ENCODE measurements at regions not wholly inside any gene's neighbourhood (a gene's known extent, or its start where the extent isn't known, plus 50 kb on each side); places are given as distances from the start of the nearest gene placed in this dataset.

- Mint-ChIP-seq H3K9me3 (no peaks in the 10 kb centered on the region), H3K36me3 (ENCODE audit: low read depth) (no peaks in the 10 kb centered on the region), H3K4me3 (no peak overlapping the region), H3K27me3 (no peaks in the 10 kb centered on the region), H3K4me1 (ENCODE audit: low read depth) (no peaks in the 10 kb centered on the region), H3K27ac (no peak overlapping the region)
- intact Hi-C loops (cut with micrococcal nuclease): no loop called here
These were observed 278.6 kb upstream of the ITM2A start for GRCh38 chrX:79645749-79646148.

GRCh38 chrX:79631526-79631925, 264.4 kb upstream of the ITM2A start:
- no peaks in the 10 kb centered on the region for H3K36me3 Mint-ChIP-seq (ENCODE audit: low read depth)
- no peak overlapping the region for H3K27ac Mint-ChIP-seq
- no peaks in the 10 kb centered on the region for H3K27me3 Mint-ChIP-seq
- H3K4me1 Mint-ChIP-seq (ENCODE audit: low read depth): no peaks in the 10 kb centered on the region
- peaks cover 13% of the 10 kb centered on the region for H3K9me3 Mint-ChIP-seq
- intact Hi-C loops (cut with micrococcal nuclease): no loop called here
- H3K4me3 Mint-ChIP-seq: no peak overlapping the region

GRCh38 chrX:79630033-79631009, 263.2 kb upstream of the ITM2A start:
- Mint-ChIP-seq H3K9me3 (peaks cover 18% of the 10 kb centered on the region), H3K27me3 (no peaks in the 10 kb centered on the region), H3K36me3 (ENCODE audit: low read depth) (no peaks in the 10 kb centered on the region), H3K4me3 (no peak overlapping the region), H3K27ac (no peak overlapping the region), H3K4me1 (ENCODE audit: low read depth) (no peaks in the 10 kb centered on the region)
- intact Hi-C loops (cut with micrococcal nuclease): no loop called here

- Mint-ChIP-seq H3K4me1 (ENCODE audit: low read depth) (no peaks in the 10 kb centered on the region), H3K9me3 (peaks cover 9% of the 10 kb centered on the region), H3K27me3 (no peaks in the 10 kb centered on the region), H3K36me3 (ENCODE audit: low read depth) (no peaks in the 10 kb centered on the region), H3K4me3 (no peak overlapping the region), H3K27ac (no peak overlapping the region)
- intact Hi-C loops (cut with micrococcal nuclease): no loop called here
These were observed 256.1 kb upstream of the ITM2A start for GRCh38 chrX:79623098-79623762.

- no peaks in the 10 kb centered on the region for H3K4me1 Mint-ChIP-seq (ENCODE audit: low read depth)
- no peaks in the 10 kb centered on the region for H3K27me3 Mint-ChIP-seq
These were observed 251.1 kb upstream of the ITM2A start for GRCh38 chrX:79618280-79618679.

GRCh38 chrX:79604364-79604763, 237.2 kb upstream of the ITM2A start:
- Mint-ChIP-seq H3K4me1 (ENCODE audit: low read depth) (no peaks in the 10 kb centered on the region), H3K27ac (no peak overlapping the region)

More at GRCh38 chrX:79618280-79618679, 251.1 kb upstream of the ITM2A start:
- H3K27ac Mint-ChIP-seq: no peak overlapping the region
- H3K9me3 Mint-ChIP-seq: no peaks in the 10 kb centered on the region
- intact Hi-C loops (cut with micrococcal nuclease): no loop called here
- no peak overlapping the region for H3K4me3 Mint-ChIP-seq
- no peaks in the 10 kb centered on the region for H3K36me3 Mint-ChIP-seq (ENCODE audit: low read depth)

GRCh38 chrX:79601341-79602131, 234.4 kb upstream of the ITM2A start:
- Mint-ChIP-seq H3K4me3 (no peak overlapping the region), H3K27ac (no peak overlapping the region), H3K9me3 (no peaks in the 10 kb centered on the region), H3K4me1 (ENCODE audit: low read depth) (no peaks in the 10 kb centered on the region), H3K27me3 (no peaks in the 10 kb centered on the region), H3K36me3 (ENCODE audit: low read depth) (no peaks in the 10 kb centered on the region)
- intact Hi-C loops (cut with micrococcal nuclease): no loop called here

More at GRCh38 chrX:79604364-79604763, 237.2 kb upstream of the ITM2A start:
- H3K36me3 Mint-ChIP-seq (ENCODE audit: low read depth): no peaks in the 10 kb centered on the region
- no peak overlapping the region for H3K4me3 Mint-ChIP-seq
- no peaks in the 10 kb centered on the region for H3K9me3 Mint-ChIP-seq
- intact Hi-C loops (cut with micrococcal nuclease): no loop called here
- no peaks in the 10 kb centered on the region for H3K27me3 Mint-ChIP-seq

GRCh38 chrX:79592259-79592658, 225.1 kb upstream of the ITM2A start:
- Mint-ChIP-seq H3K9me3 (no peaks in the 10 kb centered on the region), H3K4me3 (no peak overlapping the region), H3K36me3 (ENCODE audit: low read depth) (no peaks in the 10 kb centered on the region), H3K27ac (no peak overlapping the region), H3K4me1 (ENCODE audit: low read depth) (no peaks in the 10 kb centered on the region), H3K27me3 (no peaks in the 10 kb centered on the region)
- intact Hi-C loops (cut with micrococcal nuclease): no loop called here

- H3K27me3 Mint-ChIP-seq: no peaks in the 10 kb centered on the region
- no peak overlapping the region for H3K27ac Mint-ChIP-seq
- H3K4me3 Mint-ChIP-seq: no peak overlapping the region
- intact Hi-C loops (cut with micrococcal nuclease): no loop called here
- H3K36me3 Mint-ChIP-seq (ENCODE audit: low read depth): no peaks in the 10 kb centered on the region
- no peaks in the 10 kb centered on the region for H3K4me1 Mint-ChIP-seq (ENCODE audit: low read depth)
- no peaks in the 10 kb centered on the region for H3K9me3 Mint-ChIP-seq
These were observed 221.1 kb upstream of the ITM2A start for GRCh38 chrX:79588233-79588632.

- no peak overlapping the region for H3K4me3 Mint-ChIP-seq
- no peaks in the 10 kb centered on the region for H3K36me3 Mint-ChIP-seq (ENCODE audit: low read depth)
- H3K27me3 Mint-ChIP-seq: no peaks in the 10 kb centered on the region
- H3K27ac Mint-ChIP-seq: no peak overlapping the region
- intact Hi-C loops (cut with micrococcal nuclease): no loop called here
- H3K4me1 Mint-ChIP-seq (ENCODE audit: low read depth): no peaks in the 10 kb centered on the region
- H3K9me3 Mint-ChIP-seq: peaks cover 9% of the 10 kb centered on the region
These were observed 206.6 kb upstream of the ITM2A start for GRCh38 chrX:79573760-79574159.

- Mint-ChIP-seq H3K27ac (no peak overlapping the region), H3K4me1 (ENCODE audit: low read depth) (no peaks in the 10 kb centered on the region), H3K27me3 (no peaks in the 10 kb centered on the region), H3K4me3 (no peak overlapping the region), H3K36me3 (ENCODE audit: low read depth) (no peaks in the 10 kb centered on the region), H3K9me3 (peaks cover 21% of the 10 kb centered on the region)
- intact Hi-C loops (cut with micrococcal nuclease): no loop called here
These were observed 205.4 kb upstream of the ITM2A start for GRCh38 chrX:79572566-79572965.

GRCh38 chrX:79570524-79571240, 203.5 kb upstream of the ITM2A start:
- Mint-ChIP-seq H3K4me1 (ENCODE audit: low read depth) (no peaks in the 10 kb centered on the region), H3K36me3 (ENCODE audit: low read depth) (no peaks in the 10 kb centered on the region), H3K27me3 (no peaks in the 10 kb centered on the region), H3K27ac (no peak overlapping the region), H3K4me3 (no peak overlapping the region), H3K9me3 (peaks cover 28% of the 10 kb centered on the region)
- intact Hi-C loops (cut with micrococcal nuclease): no loop called here

- Mint-ChIP-seq H3K9me3 (peaks cover 28% of the 10 kb centered on the region), H3K4me3 (no peak overlapping the region), H3K27me3 (no peaks in the 10 kb centered on the region), H3K4me1 (ENCODE audit: low read depth) (no peaks in the 10 kb centered on the region), H3K36me3 (ENCODE audit: low read depth) (no peaks in the 10 kb centered on the region), H3K27ac (no peak overlapping the region)
- intact Hi-C loops (cut with micrococcal nuclease): no loop called here
These were observed 201.2 kb upstream of the ITM2A start for GRCh38 chrX:79568309-79568708.
